DLD1 (cell line): ENCODE measurements at regions not wholly inside any gene's neighbourhood (a gene's known extent, or its start where the extent isn't known, plus 50 kb on each side); places are given as distances from the start of the nearest gene placed in this dataset.
"Not testable (repeated sequence)": the region's sequence is repeated elsewhere in the genome, so short reads cannot be mapped to it uniquely, and the experiment has no call there.

ENCODE experiments used
- in situ Hi-C: cut with HindIII; loops from 2 replicates; pipeline ENCODE4 v1.10.0; 2017; ENCODE audit warnings: low sequenced_read_pairs

DNA sequence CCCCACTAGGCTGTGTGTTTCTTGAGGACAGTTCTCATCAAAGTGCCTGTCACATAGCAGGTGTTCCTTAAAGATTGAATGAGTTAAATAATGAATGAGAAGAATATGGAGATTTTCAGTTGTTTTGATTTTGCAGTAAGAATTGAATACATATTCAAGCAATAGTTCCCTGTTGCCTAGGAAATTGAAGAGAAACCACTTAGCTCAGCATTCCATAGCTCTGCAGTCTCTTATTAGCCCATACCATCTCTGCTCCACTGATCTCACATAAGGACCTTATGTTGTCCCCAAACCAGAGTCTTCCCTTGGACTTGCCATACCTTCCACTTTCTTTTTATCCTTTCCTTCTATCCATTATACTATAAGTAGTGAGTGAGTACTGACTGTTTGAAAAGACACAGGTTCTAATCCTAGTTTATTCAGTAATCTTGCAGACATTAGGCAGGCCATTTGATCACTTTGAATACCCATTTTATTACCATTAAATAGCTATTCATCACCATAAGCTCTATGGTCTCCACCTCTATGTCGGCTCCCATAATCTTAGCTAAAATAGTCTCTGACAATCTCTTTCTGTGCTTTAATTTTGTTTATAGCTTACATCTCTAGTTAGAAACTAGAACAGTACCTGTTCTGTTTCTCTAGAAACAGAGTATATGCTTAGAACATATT lies 1059.6 kb upstream of the SLIT2 start:
- in situ Hi-C loops = no loop called here

GRCh38 chr4:19187691-19188090 lies 1064.0 kb upstream of the SLIT2 start:
- in situ Hi-C loops = no loop called here

DNA sequence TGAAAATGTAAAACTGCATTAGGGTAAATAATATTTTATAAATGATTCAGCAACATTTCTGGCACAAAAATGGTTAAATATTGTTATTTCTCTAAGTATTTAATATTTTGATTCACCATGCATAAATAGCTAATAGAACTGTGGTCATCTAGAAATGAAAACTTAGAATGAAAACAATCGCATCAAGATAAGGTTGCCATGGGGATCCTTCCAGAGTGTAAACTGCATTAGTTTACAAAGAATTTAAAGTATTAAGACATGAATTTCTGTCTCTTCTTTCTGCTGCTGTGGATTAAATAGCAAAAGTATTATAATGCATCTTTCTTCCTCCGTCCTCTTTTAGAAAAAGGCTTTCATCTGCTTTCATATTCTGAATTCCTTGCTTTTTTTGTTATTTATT lies 1064.6 kb upstream of the SLIT2 start:
- in situ Hi-C loops = no loop called here

DNA sequence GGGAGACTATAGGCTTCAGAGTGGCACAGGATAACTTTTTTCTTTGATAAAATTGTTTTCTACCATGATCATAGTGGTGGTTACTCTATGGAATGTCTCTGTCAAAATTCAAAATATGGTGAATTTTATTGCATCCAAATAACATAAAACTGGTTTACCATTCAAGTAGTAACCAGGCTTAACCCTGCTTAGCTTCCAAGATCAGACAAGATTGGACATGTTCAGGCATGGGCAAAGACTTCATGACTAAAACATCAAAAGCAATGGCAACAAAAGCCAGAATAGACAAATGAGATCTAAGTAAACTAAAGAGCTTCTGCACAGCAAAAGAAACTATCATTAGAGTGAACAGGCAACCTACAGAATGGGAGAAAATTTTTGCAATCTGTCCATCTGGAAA lies 1070.1 kb upstream of the SLIT2 start:
- in situ Hi-C loops = not testable (repeated sequence)

- in situ Hi-C loops = no loop called here
Observed at GRCh38 chr4:19178835-19179234, 1072.9 kb upstream of the SLIT2 start.

DNA sequence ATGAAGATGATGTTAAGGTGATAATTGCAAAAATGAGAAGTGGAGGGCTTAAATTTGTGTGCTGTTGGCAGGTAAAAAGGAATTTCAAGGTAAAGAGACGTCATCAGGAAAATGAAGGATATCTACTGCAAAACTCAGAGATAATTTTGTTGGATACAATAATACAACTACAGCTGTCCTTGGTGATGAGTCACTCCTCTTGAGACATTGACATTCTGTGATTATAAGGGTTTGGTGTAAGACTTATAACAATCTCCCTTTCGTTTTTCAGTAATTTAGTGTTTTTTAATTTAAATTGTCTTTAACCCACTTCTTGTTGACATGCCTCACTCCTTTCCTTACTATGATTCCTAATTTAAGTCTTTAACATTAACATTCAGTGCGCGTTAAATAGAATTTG lies 1074.1 kb upstream of the SLIT2 start:
- in situ Hi-C loops = no loop called here

- in situ Hi-C loops = no loop called here
Observed at GRCh38 chr4:19171832-19172231, 1079.9 kb upstream of the SLIT2 start.

- in situ Hi-C loops = no loop called here
Observed at GRCh38 chr4:19167311-19167710, 1084.4 kb upstream of the SLIT2 start.

DNA sequence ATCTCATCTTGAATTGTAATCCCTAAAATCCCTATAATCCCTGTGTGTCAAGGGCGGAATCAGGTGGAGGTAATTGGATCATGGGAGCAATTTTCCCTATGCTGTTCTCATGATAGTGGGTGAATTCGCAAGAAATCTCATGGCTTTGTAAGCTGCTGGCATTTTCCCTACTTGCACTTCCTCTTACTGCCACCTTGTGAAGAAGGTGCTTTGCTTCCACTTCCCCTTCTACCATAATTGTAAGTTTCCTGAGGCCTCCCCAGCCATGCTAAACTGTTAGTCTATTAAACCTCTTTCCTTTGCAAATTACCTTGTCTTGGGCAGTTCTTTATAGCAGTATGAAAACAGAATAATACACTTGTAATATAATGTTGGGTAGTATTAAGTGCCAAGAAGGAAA lies 1087.4 kb upstream of the SLIT2 start:
- in situ Hi-C loops = no loop called here

DNA sequence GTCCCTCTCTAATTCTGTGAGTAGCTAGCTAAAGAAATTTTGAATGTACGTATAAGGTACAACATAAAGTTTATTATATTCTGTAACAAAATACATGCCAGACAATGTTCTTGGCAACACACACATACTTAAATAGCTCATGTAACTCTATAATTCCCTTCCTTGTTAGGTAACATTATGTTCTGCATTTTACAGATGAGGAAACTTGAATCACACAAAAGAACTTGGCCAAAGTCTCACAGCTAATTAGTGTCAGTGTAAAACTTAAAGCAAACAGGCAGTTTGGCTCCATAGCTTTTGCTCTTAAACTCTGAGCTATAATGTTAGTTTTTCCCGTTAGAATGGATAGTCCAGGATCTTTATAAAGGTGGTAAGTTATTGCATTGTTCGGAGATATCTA lies 1091.8 kb upstream of the SLIT2 start:
- in situ Hi-C loops = no loop called here

- in situ Hi-C loops = no loop called here
Observed at GRCh38 chr4:19158107-19158809, 1093.4 kb upstream of the SLIT2 start.

DNA sequence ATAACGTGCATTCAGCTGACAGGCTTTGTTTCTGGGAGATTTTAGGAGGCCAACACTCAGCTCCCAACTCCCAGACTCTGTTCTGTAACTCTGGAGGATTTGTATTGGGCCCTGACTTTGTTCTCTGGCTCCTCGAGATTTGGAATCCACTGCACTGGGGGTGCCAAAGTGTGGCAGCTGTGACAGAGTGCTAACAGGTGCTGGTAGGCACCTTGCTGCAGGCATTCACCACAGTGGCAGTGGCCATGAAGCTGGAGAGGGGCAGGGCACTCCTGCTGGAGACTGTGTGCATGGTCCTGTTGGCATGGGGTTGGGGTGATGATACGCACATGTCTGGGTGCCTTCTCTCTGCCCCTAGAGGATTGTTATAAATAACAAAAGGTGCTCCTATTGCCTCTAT lies 1094.9 kb upstream of the SLIT2 start:
- in situ Hi-C loops = no loop called here

- in situ Hi-C loops = no loop called here
Observed at GRCh38 chr4:19155568-19155967, 1096.1 kb upstream of the SLIT2 start.

GRCh38 chr4:19154267-19154666 lies 1097.4 kb upstream of the SLIT2 start:
- in situ Hi-C loops = not testable (repeated sequence)

DNA sequence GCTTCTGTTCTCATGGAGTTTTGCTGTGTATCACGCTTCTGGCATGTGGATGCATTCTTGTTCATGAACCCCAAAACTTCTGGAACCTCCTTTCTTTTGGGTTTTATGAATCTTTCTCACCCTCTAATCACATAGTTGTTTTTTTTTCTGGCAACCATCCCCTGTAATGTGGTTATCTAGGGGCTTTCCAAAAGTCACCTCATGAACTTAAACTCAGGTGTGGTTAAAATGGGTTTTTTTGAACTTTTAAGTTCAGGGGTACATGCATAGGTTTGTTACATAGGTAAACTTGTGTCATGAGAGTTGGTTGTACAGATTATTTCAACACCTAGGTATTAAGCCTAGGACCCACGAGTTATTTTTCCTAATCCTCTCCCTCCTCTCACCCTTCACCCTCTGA lies 1099.4 kb upstream of the SLIT2 start:
- in situ Hi-C loops = no loop called here

DNA sequence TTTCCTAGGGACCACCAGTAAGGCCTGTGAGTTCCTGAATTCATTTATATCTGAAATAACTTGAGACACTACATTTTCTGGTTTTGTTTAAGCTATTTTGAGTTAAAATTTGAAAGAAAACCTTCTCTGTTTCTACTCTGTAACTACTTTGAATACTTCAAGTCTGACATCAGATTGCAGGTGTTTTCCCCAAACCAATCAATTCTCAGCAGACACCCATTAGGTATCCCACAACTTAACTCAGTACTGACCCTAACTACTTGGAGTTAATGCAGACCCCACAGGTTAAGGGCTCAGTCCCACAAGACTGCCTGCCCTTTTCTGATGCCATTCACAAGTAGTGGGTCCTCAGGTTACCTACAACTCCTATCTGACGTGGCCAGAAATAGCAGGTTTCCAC lies 1100.0 kb upstream of the SLIT2 start:
- in situ Hi-C loops = no loop called here

- in situ Hi-C loops = no loop called here
Observed at GRCh38 chr4:19146038-19146437, 1105.7 kb upstream of the SLIT2 start.

DNA sequence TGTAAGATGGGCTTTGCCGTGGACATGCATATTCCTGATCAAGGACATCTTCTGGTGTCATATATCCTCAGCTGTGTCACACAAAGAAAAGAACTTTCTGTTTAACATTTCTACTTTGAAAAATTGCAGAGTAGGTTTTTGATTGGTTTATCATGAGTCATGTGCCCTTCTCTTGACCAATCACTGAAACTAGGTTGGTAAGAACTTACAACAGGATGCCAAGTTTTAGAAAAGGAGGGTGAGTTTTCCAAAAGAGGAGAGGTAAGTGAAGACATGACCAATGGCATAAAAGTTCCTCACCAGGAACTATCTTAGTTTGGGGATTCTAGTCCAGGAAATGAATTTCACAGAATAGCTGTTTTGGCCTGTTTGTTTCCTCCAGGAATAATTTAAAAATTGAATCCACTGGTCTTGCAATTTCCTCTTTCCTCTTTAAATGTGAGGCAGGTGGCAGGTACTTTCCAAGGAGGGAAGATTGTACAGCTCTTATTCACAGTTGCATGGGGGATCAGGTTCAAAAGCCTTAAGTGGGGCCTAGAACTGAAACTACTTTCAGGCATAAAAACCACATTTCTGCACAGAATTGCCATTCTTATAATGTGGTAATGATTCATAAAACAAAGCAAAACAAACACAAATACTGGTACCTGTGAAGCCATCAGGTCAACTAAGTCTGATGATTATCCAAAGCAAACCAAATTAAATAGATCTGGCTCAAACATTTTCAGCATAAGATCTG lies 1114.5 kb upstream of the LCORL start:
- in situ Hi-C loops = no loop called here

- in situ Hi-C loops = no loop called here
Observed at GRCh38 chr4:19134685-19135084, 1113.1 kb upstream of the LCORL start.

DNA sequence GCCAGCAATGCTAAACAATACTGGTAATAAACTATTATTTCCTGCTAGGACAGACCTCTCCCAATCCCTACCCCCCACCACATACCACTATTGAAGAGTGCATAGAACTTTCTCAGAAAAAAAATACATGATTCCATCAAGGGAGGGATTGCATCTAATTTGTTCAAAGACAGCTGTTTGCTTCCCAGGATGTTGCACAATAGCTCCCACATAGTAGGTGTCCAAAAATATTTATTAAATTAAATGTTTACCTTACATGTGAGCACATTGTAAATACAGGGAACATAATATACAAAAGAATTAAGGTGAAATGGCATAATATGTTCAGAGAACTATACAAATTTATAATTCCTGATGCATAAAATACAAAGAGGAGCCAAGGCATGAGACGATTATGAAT lies 1111.8 kb upstream of the LCORL start:
- in situ Hi-C loops = no loop called here

GRCh38 chr4:19130866-19131265 lies 1109.3 kb upstream of the LCORL start:
- in situ Hi-C loops = no loop called here

GRCh38 chr4:19128176-19128575 lies 1106.6 kb upstream of the LCORL start:
- in situ Hi-C loops = no loop called here
